ENCODE measurements at regions not wholly inside any gene's neighbourhood (a gene's known extent, or its start where the extent isn't known, plus 50 kb on each side); places are given as distances from the start of the nearest gene placed in this dataset.

DNA sequence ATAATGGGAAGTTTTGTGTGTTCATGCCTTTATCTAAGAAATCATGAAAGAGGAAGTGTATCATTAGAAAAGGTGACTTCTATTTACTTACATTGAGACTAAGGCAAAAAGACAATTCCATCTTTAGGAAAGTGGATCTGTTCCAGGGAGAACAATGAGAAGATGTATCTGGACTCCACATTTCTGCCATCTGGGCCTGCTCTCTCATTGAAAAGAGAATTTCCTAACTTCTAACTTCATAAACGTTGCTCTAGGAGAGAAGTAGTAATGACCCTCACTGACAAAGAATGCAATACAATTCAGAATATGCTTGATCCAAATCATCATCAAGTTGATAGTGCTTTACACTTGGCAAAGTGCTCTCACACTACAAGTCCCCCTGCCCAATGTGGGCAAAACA, 294.2 kb downstream of the OGFRL1 start:
- intact Hi-C loops (cut with micrococcal nuclease), result no loop called here
- no peaks in the 10 kb centered on the region for H3K4me1 Mint-ChIP-seq (ENCODE audit: low read depth)
- no peak overlapping the region for H3K27ac Mint-ChIP-seq
- DNase-seq (ENCODE audit: low spot score), result no peak
- no peaks in the 10 kb centered on the region for H3K9me3 Mint-ChIP-seq
- no peaks in the 10 kb centered on the region for H3K27me3 Mint-ChIP-seq (ENCODE audit: insufficient read depth)
- no peak overlapping the region for H3K4me3 Mint-ChIP-seq
- no peaks in the 10 kb centered on the region for H3K36me3 Mint-ChIP-seq (ENCODE audit: low read depth)

DNA sequence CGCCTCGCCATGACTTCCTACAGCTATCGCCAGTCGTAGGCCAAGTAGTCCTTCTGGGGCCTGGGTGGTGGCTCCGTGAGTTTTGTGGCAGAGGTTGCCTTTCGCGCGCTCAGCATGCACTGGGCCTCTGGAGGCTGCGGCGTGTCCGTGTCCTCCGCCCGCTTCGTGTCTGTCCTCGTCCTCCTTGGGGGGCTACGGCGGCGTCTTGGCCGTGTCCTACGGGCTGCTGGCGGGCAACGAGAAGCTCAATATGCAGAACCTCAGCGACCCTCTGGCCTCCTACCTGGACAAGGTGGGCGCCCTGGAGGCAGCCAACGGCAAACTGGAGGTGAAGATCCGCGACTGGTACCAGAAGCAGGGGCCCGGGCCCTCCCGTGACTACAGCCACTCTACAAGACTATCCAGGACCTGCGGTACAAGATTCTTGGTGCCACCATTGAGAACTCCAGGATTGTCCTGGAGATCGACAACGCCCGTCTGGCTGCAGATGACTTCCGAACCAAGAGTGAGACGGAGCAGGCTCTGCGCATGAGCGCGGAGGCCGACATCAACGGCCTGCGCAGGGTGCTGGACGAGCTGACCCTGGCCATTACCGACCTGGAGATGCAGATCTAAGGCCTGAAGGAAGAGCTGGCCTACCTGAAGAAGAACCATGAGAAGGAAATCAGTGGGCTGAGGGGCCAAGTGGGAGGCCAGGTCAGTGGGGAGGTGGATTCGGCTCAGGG, 296.3 kb downstream of the OGFRL1 start:
- no peak overlapping the region for H3K27ac Mint-ChIP-seq
- H3K9me3 Mint-ChIP-seq, result no peaks in the 10 kb centered on the region
- no peaks in the 10 kb centered on the region for H3K36me3 Mint-ChIP-seq (ENCODE audit: low read depth)
- H3K4me3 Mint-ChIP-seq, result no peak overlapping the region
- H3K4me1 Mint-ChIP-seq (ENCODE audit: low read depth), result no peaks in the 10 kb centered on the region
- intact Hi-C loops (cut with micrococcal nuclease), result no loop called here
- no peak for DNase-seq (ENCODE audit: low spot score)
- H3K27me3 Mint-ChIP-seq (ENCODE audit: insufficient read depth), result no peaks in the 10 kb centered on the region

DNA sequence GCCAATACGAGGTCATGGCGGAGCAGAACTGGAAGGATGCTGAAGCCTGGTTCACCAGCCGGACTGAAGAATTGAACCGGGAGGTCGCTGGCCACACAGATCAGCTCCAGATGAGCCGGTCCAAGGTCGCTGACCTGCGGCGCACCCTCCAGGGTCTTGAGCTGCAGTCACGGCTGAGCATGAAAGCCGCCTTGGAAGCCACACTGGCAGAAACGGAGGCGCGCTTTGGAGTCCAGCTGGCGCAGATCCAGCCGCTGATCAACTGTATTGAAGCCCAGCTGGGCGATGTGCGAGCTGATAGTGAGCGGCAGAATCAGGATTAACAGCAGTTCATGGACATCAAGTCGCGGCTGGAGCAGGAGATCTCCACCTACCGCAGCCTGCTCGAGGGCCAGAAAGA, 296.9 kb downstream of the OGFRL1 start:
- no peak for DNase-seq (ENCODE audit: low spot score)
- Mint-ChIP-seq H3K9me3 (no peaks in the 10 kb centered on the region), H3K4me1 (ENCODE audit: low read depth) (no peaks in the 10 kb centered on the region), H3K27me3 (ENCODE audit: insufficient read depth) (no peaks in the 10 kb centered on the region), H3K36me3 (ENCODE audit: low read depth) (no peaks in the 10 kb centered on the region), H3K27ac (no peak overlapping the region), H3K4me3 (no peak overlapping the region)
- intact Hi-C loops (cut with micrococcal nuclease), result no loop called here

DNA sequence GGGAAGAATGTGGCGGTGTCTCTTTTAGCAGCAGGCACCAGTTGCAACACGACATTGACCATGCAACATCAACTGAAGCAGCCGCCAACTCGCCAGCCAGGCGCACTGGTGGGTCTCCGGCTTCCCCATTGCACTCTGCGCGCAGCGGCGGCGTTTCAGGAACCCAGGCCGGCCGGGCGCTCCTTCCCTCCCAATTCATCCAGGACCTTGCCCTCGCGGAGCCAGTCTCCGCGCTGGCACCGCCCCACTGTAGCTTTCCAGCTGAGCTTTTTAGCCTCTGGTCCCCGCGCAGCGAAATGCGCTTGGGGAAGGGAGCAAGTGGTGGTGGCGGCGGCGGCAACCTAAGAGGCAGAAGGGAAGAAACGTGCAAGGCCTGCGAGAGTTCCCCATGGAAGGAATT, 297.9 kb upstream of the RIMS1 start:
- no peaks in the 10 kb centered on the region for H3K27me3 Mint-ChIP-seq (ENCODE audit: insufficient read depth)
- H3K9me3 Mint-ChIP-seq, result no peaks in the 10 kb centered on the region
- no peak overlapping the region for H3K27ac Mint-ChIP-seq
- no peak for DNase-seq (ENCODE audit: low spot score)
- no peaks in the 10 kb centered on the region for H3K4me1 Mint-ChIP-seq (ENCODE audit: low read depth)
- H3K36me3 Mint-ChIP-seq (ENCODE audit: low read depth), result no peaks in the 10 kb centered on the region
- intact Hi-C loops (cut with micrococcal nuclease), result no loop called here
- H3K4me3 Mint-ChIP-seq, result no peak overlapping the region

DNA sequence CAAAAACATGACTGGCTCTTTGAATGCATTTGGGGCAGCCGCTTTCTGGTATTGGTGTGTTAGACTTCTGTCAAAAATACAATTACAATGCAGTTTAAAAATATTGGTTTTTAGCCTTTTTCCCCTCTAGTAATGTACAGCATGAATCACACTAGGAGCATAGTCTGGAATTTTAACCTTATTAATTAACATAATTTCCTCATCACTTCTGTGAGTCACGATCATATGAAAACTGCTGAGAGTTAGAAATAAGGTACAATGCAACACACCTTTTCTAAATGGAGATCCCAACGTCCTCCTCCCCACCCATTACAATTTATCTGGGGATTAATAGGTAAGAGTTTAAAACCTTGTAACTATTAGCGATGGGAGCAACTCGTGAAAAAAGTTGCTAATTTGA, 297.1 kb upstream of the RIMS1 start:
- no peak for DNase-seq (ENCODE audit: low spot score)
- intact Hi-C loops (cut with micrococcal nuclease), result no loop called here
- Mint-ChIP-seq H3K4me3 (no peak overlapping the region), H3K27ac (no peak overlapping the region), H3K27me3 (ENCODE audit: insufficient read depth) (no peaks in the 10 kb centered on the region), H3K36me3 (ENCODE audit: low read depth) (no peaks in the 10 kb centered on the region), H3K9me3 (no peaks in the 10 kb centered on the region), H3K4me1 (ENCODE audit: low read depth) (no peaks in the 10 kb centered on the region)

DNA sequence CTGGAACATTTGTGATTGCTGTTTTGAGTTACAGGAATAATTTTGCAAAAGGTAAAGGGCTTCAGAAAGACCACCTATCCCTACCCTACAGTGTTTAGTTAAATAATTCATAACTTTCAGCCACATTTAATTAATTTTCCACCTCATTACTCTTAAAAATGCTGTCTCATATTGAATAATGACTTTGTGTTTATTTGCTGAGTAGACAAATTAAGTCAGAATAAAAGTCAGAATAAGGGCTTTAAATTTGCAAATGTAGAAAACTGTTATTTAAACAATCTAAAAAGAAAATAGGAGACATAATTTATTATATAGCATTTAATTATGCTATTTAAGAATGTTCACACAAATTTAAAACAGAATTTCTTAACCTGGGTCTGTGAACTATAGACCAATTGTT, 293.7 kb upstream of the RIMS1 start:
- intact Hi-C loops (cut with micrococcal nuclease), result no loop called here
- Mint-ChIP-seq H3K9me3 (no peaks in the 10 kb centered on the region), H3K4me1 (ENCODE audit: low read depth) (no peaks in the 10 kb centered on the region), H3K36me3 (ENCODE audit: low read depth) (no peaks in the 10 kb centered on the region), H3K27me3 (ENCODE audit: insufficient read depth) (peaks cover 3% of the 10 kb centered on the region), H3K4me3 (no peak overlapping the region), H3K27ac (no peak overlapping the region)
- no peak for DNase-seq (ENCODE audit: low spot score)

DNA sequence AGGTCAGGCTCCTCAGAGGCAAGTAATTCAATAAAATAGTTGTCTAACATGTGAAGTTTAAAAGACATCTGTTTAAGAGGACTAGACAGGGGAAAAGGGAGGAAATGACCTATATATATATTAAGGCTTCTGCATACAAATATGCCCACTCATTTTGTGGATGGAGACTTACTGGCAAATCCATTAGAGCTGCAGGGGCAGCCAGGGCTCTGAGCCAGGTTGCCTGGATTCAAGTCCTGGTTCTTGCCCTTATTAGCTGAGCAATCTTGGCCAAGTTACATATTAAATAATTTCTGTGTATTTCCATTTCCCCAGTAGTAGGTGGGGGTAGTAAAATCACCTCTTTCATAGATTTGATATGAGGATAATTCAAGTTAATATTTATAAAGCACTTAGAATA, 287.0 kb upstream of the RIMS1 start:
- no peak overlapping the region for H3K27ac Mint-ChIP-seq
- H3K27me3 Mint-ChIP-seq (ENCODE audit: insufficient read depth), result peaks cover 3% of the 10 kb centered on the region

DNA sequence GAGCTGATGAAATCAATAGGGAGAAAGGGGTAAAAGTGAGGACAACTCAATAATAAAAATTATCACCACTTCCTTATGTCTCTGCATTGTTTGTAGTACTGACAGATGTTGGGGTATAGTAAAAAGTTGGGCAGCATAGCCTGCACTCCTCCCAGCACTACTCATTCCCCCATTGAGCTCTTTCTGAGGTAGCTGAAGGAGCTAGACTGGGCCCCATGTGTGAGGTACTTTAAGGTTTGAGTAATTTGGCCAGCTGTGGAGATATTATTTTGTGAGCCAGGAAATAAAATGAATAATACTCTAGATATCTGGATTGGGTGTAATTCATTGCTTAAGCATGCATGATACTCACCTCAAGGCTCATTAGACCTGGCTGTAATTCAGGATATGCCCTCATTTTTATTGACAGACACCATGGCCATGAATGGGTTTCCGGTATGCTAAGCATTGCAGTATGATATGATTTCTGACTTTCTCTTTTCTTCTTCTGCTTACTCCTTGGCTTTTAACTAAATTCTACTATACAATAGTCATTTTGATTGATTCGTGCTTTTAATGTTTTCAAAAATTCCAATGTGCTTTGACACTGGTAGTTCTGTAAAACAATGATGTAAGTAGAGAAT, 283.9 kb upstream of the RIMS1 start:
- no peak overlapping the region for H3K27ac Mint-ChIP-seq
- H3K4me1 Mint-ChIP-seq (ENCODE audit: low read depth), result no peaks in the 10 kb centered on the region
- DNase-seq (ENCODE audit: low spot score), result no peak
- intact Hi-C loops (cut with micrococcal nuclease), result no loop called here
- H3K4me3 Mint-ChIP-seq, result no peak overlapping the region
- no peaks in the 10 kb centered on the region for H3K27me3 Mint-ChIP-seq (ENCODE audit: insufficient read depth)
- H3K9me3 Mint-ChIP-seq, result no peaks in the 10 kb centered on the region
- no peaks in the 10 kb centered on the region for H3K36me3 Mint-ChIP-seq (ENCODE audit: low read depth)

More for the DNA sequence above, 287.0 kb upstream of the RIMS1 start:
- Mint-ChIP-seq H3K4me1 (ENCODE audit: low read depth) (no peaks in the 10 kb centered on the region), H3K36me3 (ENCODE audit: low read depth) (no peaks in the 10 kb centered on the region), H3K9me3 (no peaks in the 10 kb centered on the region), H3K4me3 (no peak overlapping the region)
- DNase-seq (ENCODE audit: low spot score), result no peak
- intact Hi-C loops (cut with micrococcal nuclease), result no loop called here

DNA sequence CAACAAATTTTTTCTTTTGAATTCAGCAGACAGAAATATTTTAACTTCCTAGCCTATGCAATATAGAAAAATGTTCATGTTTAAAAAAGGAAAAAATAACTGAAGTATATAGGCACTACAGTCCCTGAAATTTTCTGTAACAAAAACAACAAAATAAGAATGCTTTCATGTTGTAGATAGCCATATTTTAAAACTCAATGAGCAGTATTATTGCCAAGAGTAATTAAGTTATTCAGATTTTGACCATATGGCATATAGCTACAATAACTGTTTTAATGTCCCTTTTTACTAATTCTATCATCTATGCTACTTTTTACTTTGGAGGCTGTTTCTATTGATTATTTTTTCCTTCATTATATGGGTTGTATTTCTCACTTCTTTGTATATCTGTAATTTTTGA, 283.3 kb upstream of the RIMS1 start:
- Mint-ChIP-seq H3K27me3 (ENCODE audit: insufficient read depth) (no peaks in the 10 kb centered on the region), H3K9me3 (no peaks in the 10 kb centered on the region), H3K36me3 (ENCODE audit: low read depth) (no peaks in the 10 kb centered on the region), H3K27ac (no peak overlapping the region), H3K4me1 (ENCODE audit: low read depth) (no peaks in the 10 kb centered on the region), H3K4me3 (no peak overlapping the region)
- intact Hi-C loops (cut with micrococcal nuclease), result no loop called here
- no peak for DNase-seq (ENCODE audit: low spot score)

DNA sequence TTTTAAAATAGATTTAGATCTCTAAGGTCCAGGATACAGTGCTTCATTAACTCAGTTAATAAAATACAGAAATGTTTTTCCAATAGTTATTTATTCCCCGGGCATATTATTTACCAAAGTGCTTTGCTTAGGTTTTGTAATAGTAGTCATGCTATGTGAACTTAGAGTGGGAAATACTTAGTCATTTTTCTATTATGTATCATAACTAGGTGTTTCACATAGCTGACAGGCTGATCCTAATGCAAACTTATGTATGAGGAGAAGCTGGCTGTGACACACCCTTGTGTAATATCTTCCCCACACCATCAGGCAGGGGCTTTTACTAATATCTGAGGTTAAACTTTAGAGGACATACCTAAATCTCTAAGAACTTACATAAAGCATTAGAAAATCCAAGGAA, 277.7 kb upstream of the RIMS1 start:
- Mint-ChIP-seq H3K4me3 (no peak overlapping the region), H3K9me3 (no peaks in the 10 kb centered on the region), H3K27ac (no peak overlapping the region), H3K36me3 (ENCODE audit: low read depth) (no peaks in the 10 kb centered on the region), H3K4me1 (ENCODE audit: low read depth) (no peaks in the 10 kb centered on the region), H3K27me3 (ENCODE audit: insufficient read depth) (no peaks in the 10 kb centered on the region)
- intact Hi-C loops (cut with micrococcal nuclease), result no loop called here
- no peak for DNase-seq (ENCODE audit: low spot score)

DNA sequence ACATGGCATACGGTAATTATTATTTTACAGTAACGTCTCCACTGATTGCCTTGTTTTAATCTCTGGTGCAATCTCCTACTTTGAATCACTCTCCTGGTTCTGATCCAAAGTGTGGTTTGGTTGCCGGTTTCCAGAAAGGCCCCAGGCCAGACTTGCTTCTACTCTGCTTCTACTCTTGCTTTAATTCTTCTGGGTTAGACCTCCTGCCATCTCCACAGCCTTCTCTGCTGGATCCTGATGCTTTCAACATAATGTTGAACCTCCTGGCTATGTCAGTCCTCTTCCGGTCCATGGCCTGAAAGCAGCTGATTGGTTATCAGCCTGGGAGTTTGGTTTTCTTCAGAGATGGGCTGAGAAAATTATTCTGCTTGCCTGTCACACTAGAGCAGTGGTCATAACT, 266.5 kb upstream of the RIMS1 start:
- peaks cover 6% of the 10 kb centered on the region for H3K9me3 Mint-ChIP-seq
- no peak overlapping the region for H3K27ac Mint-ChIP-seq
- DNase-seq (ENCODE audit: low spot score), result no peak
- H3K36me3 Mint-ChIP-seq (ENCODE audit: low read depth), result no peaks in the 10 kb centered on the region
- no peaks in the 10 kb centered on the region for H3K4me1 Mint-ChIP-seq (ENCODE audit: low read depth)
- H3K27me3 Mint-ChIP-seq (ENCODE audit: insufficient read depth), result no peaks in the 10 kb centered on the region
- no peak overlapping the region for H3K4me3 Mint-ChIP-seq
- intact Hi-C loops (cut with micrococcal nuclease), result no loop called here

DNA sequence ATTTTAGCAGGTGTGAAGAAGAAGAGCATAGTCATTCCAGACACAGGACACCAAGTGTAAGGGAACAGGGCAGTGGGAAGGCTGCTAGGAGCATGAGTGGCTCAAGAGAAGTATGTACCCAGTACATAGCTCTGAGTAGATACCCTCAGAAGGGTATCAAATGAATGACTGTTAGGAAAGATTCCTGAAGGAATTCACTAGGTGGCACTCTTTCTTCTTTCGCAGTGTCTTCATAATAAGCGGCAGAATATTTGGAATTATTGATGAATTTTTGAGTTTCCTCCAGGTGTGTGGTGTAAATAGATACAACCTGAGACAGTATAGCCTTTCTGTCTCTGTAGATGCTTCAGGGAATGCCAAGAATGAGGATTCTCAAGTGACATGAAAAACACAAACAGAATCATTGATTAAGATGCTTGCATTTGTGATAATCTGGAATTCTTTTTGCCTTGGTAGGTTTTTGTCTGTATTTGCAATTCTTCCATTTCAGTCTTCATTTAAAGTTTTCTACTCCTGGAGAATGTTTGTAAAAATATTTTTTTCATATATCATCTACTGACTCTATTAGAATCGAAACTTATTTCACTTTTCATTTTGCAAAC, 264.3 kb upstream of the RIMS1 start:
- no peak overlapping the region for H3K27ac Mint-ChIP-seq
- intact Hi-C loops (cut with micrococcal nuclease), result no loop called here
- no peaks in the 10 kb centered on the region for H3K4me1 Mint-ChIP-seq (ENCODE audit: low read depth)
- H3K36me3 Mint-ChIP-seq (ENCODE audit: low read depth), result no peaks in the 10 kb centered on the region
- no peaks in the 10 kb centered on the region for H3K27me3 Mint-ChIP-seq (ENCODE audit: insufficient read depth)
- no peak overlapping the region for H3K4me3 Mint-ChIP-seq
- DNase-seq (ENCODE audit: low spot score), result no peak
- peaks cover 22% of the 10 kb centered on the region for H3K9me3 Mint-ChIP-seq

DNA sequence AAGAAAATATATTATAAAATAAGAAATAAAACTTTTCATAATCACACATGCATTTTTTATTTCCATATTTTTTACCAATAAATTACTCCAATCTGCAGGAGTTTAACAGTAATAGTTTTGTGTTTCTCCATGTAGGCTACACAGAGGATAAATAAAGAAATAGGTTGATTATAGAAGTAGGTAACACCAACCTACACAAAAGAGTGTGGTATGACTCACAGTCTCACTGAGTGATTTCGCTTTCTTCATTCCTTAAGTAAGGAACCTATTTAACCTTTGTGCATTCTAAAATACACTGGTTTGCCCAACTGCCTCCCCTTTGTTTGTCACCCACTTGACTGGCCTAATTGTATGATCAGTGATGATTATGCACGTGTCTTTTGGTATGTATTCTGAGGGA, 244.2 kb upstream of the RIMS1 start:
- no peak for DNase-seq (ENCODE audit: low spot score)
- H3K27me3 Mint-ChIP-seq (ENCODE audit: insufficient read depth), result no peaks in the 10 kb centered on the region
- no peak overlapping the region for H3K27ac Mint-ChIP-seq
- H3K4me1 Mint-ChIP-seq (ENCODE audit: low read depth), result no peaks in the 10 kb centered on the region
- intact Hi-C loops (cut with micrococcal nuclease), result no loop called here
- no peaks in the 10 kb centered on the region for H3K9me3 Mint-ChIP-seq
- no peak overlapping the region for H3K4me3 Mint-ChIP-seq
- no peaks in the 10 kb centered on the region for H3K36me3 Mint-ChIP-seq (ENCODE audit: low read depth)

Measured in activated T-helper 1 cell treated with anti-CD3 and anti-CD28 coated beads, Interleukin-12 subunit alpha, Interleukin-12 subunit beta, Interleukin-2, Interleukin-4 antibody, amounts not matched to agents 30 ng/mL and 10 ng/mL and 1 ng/mL, durations not matched to agents 14 hours and 24 hours and 36 hours (primary cell).